DOHH2 (cell line): ENCODE measurements at regions not wholly inside any gene's neighbourhood (a gene's known extent, or its start where the extent isn't known, plus 50 kb on each side); places are given as distances from the start of the nearest gene placed in this dataset.

ENCODE experiments used
- EZH2phosphoT487 ChIP-seq: fragments of 200-600 bp; sonication (generic); IDR thresholded peaks from 2 replicates; pipeline ENCODE4 v1.6.1; 2017; ENCODE audit warnings: borderline replicate concordance, mild to moderate bottlenecking, antibody characterized with exemption, low read length, moderate library complexity, mixed read lengths
- TF ChIP-seq, protein P1 (sequence below): fragments of 200-600 bp; sonication (generic); IDR thresholded peaks from one replicate; pipeline ENCODE4 v1.5.1; 2014; ENCODE audit warnings: antibody characterized with exemption, mild to moderate bottlenecking, low read depth, low read length; ENCODE audit not compliant: poor library complexity, severe bottlenecking

GRCh38 chr1:234702342-234703000, 92.5 kb upstream of the IRF2BP2 start:
- TF ChIP-seq, protein P1, sequence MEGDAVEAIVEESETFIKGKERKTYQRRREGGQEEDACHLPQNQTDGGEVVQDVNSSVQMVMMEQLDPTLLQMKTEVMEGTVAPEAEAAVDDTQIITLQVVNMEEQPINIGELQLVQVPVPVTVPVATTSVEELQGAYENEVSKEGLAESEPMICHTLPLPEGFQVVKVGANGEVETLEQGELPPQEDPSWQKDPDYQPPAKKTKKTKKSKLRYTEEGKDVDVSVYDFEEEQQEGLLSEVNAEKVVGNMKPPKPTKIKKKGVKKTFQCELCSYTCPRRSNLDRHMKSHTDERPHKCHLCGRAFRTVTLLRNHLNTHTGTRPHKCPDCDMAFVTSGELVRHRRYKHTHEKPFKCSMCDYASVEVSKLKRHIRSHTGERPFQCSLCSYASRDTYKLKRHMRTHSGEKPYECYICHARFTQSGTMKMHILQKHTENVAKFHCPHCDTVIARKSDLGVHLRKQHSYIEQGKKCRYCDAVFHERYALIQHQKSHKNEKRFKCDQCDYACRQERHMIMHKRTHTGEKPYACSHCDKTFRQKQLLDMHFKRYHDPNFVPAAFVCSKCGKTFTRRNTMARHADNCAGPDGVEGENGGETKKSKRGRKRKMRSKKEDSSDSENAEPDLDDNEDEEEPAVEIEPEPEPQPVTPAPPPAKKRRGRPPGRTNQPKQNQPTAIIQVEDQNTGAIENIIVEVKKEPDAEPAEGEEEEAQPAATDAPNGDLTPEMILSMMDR: no peak
- TF ChIP-seq EZH2phosphoT487: no peak
